ENCODE measurements at regions not wholly inside any gene's neighbourhood (a gene's known extent, or its start where the extent isn't known, plus 50 kb on each side); places are given as distances from the start of the nearest gene placed in this dataset.

GRCh38 chr6:166104107-166104506, 63.5 kb downstream of the TBXT start:
- Histone ChIP-seq H3K27ac (no peak overlapping the region), H3K4me3 (no peak overlapping the region), H3K36me3 (no peaks in the 10 kb centered on the region), H3K4me2 (no peak overlapping the region), H4K20me1 (ENCODE audit: low read depth) (no peaks in the 10 kb centered on the region), H3K4me1 (no peaks in the 10 kb centered on the region), H3K79me2 (ENCODE audit: low read depth) (no peaks in the 10 kb centered on the region), H3K9ac (no peak overlapping the region), H3F3A (ENCODE audit: low read depth) (no peaks in the 10 kb centered on the region), H3K9me3 (ENCODE audit: low read depth) (peaks cover 3% of the 10 kb centered on the region), H2AFZ (replicated peaks) (no peak overlapping the region), H3K27me3 (no peaks in the 10 kb centered on the region)
- TF ChIP-seq EZH2phosphoT487 (IDR thresholded peaks at IDR 0.05) (no peak), CTCF (IDR thresholded peaks at IDR 0.05) (no peak), EZH2 (IDR thresholded peaks at IDR 0.05) (no peak)
- no peaks in the 10 kb centered on the region for H3K4me1 Mint-ChIP-seq
- no peak overlapping the region for H3K27ac Mint-ChIP-seq
- H3K36me3 Mint-ChIP-seq = no peaks in the 10 kb centered on the region
- peaks cover 5% of the 10 kb centered on the region for H3K27me3 Mint-ChIP-seq (ENCODE audit: insufficient read depth, low read depth)
- peaks cover 17% of the 10 kb centered on the region for H3K9me3 Mint-ChIP-seq
- no peak overlapping the region for H3K4me3 Mint-ChIP-seq
- DNase-seq (ENCODE audit: low spot score) = no peak

DNA sequence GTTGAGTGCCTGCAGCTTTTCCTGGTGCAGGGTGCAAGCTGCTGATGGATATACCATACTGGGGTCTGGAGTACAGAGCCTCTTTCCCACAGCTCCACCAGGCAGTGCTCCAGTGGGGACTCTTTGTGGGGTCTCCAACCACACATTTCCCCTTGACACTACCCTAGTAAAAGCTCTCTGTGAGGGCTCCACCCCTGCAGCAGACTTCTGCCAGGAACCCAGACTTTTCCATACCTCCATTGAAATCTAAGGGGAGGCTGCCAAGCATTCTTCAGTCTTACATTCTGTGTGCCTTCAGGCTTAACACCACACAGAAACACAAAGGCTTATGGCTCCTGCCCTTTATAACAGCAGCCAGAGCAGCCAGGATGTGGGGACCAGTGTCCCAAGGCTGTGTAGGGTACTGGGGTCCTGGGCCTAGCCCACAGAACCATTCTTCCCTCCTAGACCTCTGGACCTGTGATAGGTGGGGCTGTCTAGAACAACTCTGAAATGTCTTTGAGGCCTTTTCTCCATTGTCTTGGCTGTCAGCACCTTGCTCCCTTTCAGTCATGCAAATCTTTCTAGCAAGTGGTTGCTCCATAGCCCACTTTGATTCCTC, 65.7 kb downstream of the TBXT start:
- H3K36me3 Mint-ChIP-seq = no peaks in the 10 kb centered on the region
- Histone ChIP-seq H3K9ac (no peak overlapping the region), H3K36me3 (no peaks in the 10 kb centered on the region), H4K20me1 (ENCODE audit: low read depth) (no peaks in the 10 kb centered on the region), H3F3A (ENCODE audit: low read depth) (no peaks in the 10 kb centered on the region), H3K27ac (no peak overlapping the region), H3K4me2 (no peak overlapping the region), H3K4me1 (no peaks in the 10 kb centered on the region), H3K79me2 (ENCODE audit: low read depth) (no peaks in the 10 kb centered on the region), H2AFZ (replicated peaks) (no peak overlapping the region), H3K27me3 (peaks cover 5% of the 10 kb centered on the region), H3K4me3 (no peak overlapping the region), H3K9me3 (ENCODE audit: low read depth) (peaks cover 3% of the 10 kb centered on the region)
- H3K27me3 Mint-ChIP-seq (ENCODE audit: insufficient read depth, low read depth) = peaks cover 5% of the 10 kb centered on the region
- no peak for DNase-seq (ENCODE audit: low spot score)
- TF ChIP-seq CTCF (IDR thresholded peaks at IDR 0.05) (no peak), EZH2phosphoT487 (IDR thresholded peaks at IDR 0.05) (no peak), EZH2 (IDR thresholded peaks at IDR 0.05) (no peak)
- H3K4me3 Mint-ChIP-seq = no peak overlapping the region
- no peak overlapping the region for H3K27ac Mint-ChIP-seq
- H3K9me3 Mint-ChIP-seq = peaks cover 17% of the 10 kb centered on the region
- H3K4me1 Mint-ChIP-seq = no peaks in the 10 kb centered on the region

- Histone ChIP-seq H2AFZ (replicated peaks) (peak overlapping the region; percentile 92), H3K79me2 (ENCODE audit: low read depth) (no peaks in the 10 kb centered on the region), H4K20me1 (ENCODE audit: low read depth) (no peaks in the 10 kb centered on the region), H3F3A (ENCODE audit: low read depth) (no peaks in the 10 kb centered on the region), H3K27me3 (peaks cover 5% of the 10 kb centered on the region), H3K27ac (no peak overlapping the region), H3K4me2 (peak overlapping the region; percentile 81), H3K4me3 (peak overlapping the region; percentile 60), H3K9ac (no peak overlapping the region), H3K36me3 (no peaks in the 10 kb centered on the region), H3K9me3 (ENCODE audit: low read depth) (peaks cover 3% of the 10 kb centered on the region), H3K4me1 (no peaks in the 10 kb centered on the region)
- Mint-ChIP-seq H3K36me3 (no peaks in the 10 kb centered on the region), H3K4me3 (peak overlapping the region; percentile 81), H3K27me3 (ENCODE audit: insufficient read depth, low read depth) (peaks cover 3% of the 10 kb centered on the region), H3K9me3 (peaks cover 28% of the 10 kb centered on the region), H3K27ac (no peak overlapping the region), H3K4me1 (no peaks in the 10 kb centered on the region)
- DNase-seq (ENCODE audit: low spot score) = peak; percentile 81
- peak; percentile 98 for TF ChIP-seq CTCF (IDR thresholded peaks at IDR 0.05)
- no peak for TF ChIP-seq EZH2phosphoT487 (IDR thresholded peaks at IDR 0.05)
- TF ChIP-seq EZH2 (IDR thresholded peaks at IDR 0.05) = no peak
These were observed 69.6 kb downstream of the TBXT start for GRCh38 chr6:166097914-166098522.
